Caco-2 (cell line): ENCODE measurements at regions not wholly inside any gene's neighbourhood (a gene's known extent, or its start where the extent isn't known, plus 50 kb on each side); places are given as distances from the start of the nearest gene placed in this dataset.

Experiments used
- BruUV-seq: library from RNA; stranded (reverse); fragments of 400-500 nt; replicated peaks from 2 replicates; lab custom pipeline; 2021; lab: Mats Ljungman, UMichigan
- CTCF ChIA-PET: fragments of 300-600 bp; sonication (Branson Sonifier 250); formaldehyde crosslinking; loops from one replicate; lab custom pipeline; 2022; ENCODE audit warnings: antibody characterized with exemption; lab: Charles Lee
- POLR2A ChIA-PET: fragments of 300-600 bp; sonication (Branson Sonifier 250); formaldehyde crosslinking; loops from one replicate; lab custom pipeline; 2022; ENCODE audit warnings: antibody characterized with exemption; lab: Charles Lee
- DNase-seq, 2 experiments: peaks; one replicate each; pipeline versions ENCODE4 v3.0.0 to v3.0.0-alpha.2; 2020 to 2022
- H3K27me3 ChIP-seq: replicated peaks from 2 replicates; pipeline ENCODE4 v1.6.0; 2011; ENCODE audit warnings: low read length; ENCODE audit not compliant: control insufficient read depth, insufficient read depth
- H3K36me3 ChIP-seq: 2 replicates; pipeline ENCODE4 v1.5.1; 2011; ENCODE audit warnings: low read length; ENCODE audit not compliant: control insufficient read depth, insufficient read depth
- H3K4me1 ChIP-seq: fragments of 250-450 bp; sonication (Bioruptor Pico); 2 replicates; pipeline ENCODE4 v1.5.1; 2020; ENCODE audit warnings: mild to moderate bottlenecking
- H3K4me3 ChIP-seq: 2 replicates; pipeline ENCODE4 v1.5.1; 2011; ENCODE audit warnings: low read depth, mild to moderate bottlenecking, control low read depth, low read length
- H3K9me3 ChIP-seq: fragments of 250-450 bp; sonication (Bioruptor Pico); 2 replicates; pipeline ENCODE4 v1.5.1; 2020; ENCODE audit warnings: mild to moderate bottlenecking, moderate library complexity
- H3K27ac Mint-ChIP-seq: one replicate; pipeline ENCODE4 v1.8.0; 2022; ENCODE audit warnings: mixed read lengths; ENCODE audit not compliant: unreplicated experiment
- H3K27me3 Mint-ChIP-seq: one replicate; pipeline ENCODE4 v1.8.0; 2022; ENCODE audit warnings: mixed read lengths; ENCODE audit not compliant: insufficient read depth, unreplicated experiment
- H3K36me3 Mint-ChIP-seq: one replicate; pipeline ENCODE4 v1.8.0; 2022; ENCODE audit warnings: mild to moderate bottlenecking, mixed read lengths; ENCODE audit not compliant: insufficient read depth, unreplicated experiment
- H3K4me1 Mint-ChIP-seq: one replicate; pipeline ENCODE4 v1.8.0; 2022; ENCODE audit warnings: low read depth, mixed read lengths; ENCODE audit not compliant: unreplicated experiment
- H3K4me3 Mint-ChIP-seq: one replicate; pipeline ENCODE4 v1.8.0; 2022; ENCODE audit warnings: mild to moderate bottlenecking, moderate library complexity, mixed read lengths; ENCODE audit not compliant: unreplicated experiment
- H3K9me3 Mint-ChIP-seq: one replicate; pipeline ENCODE4 v1.8.0; 2022; ENCODE audit warnings: mixed read lengths; ENCODE audit not compliant: unreplicated experiment
- intact Hi-C: fragments of 100-400 bp; cut with micrococcal nuclease; formaldehyde crosslinking; loops from one replicate; pipeline ENCODE4 v1.10.0; 2022; ENCODE audit not compliant: unreplicated experiment
- TF ChIP-seq, protein P1 (sequence below), 2 experiments: fragments of 200-600 bp in 1 of 2; IDR thresholded peaks; 1 replicate in 1 of 2; 2 replicates in 1 of 2; pipeline versions ENCODE4 v1.5.1 to v1.8.0; 2011 to 2022; ENCODE audit warnings: antibody characterized with exemption in 1 of 2, control low read depth in 1 of 2, inconsistent platforms in 1 of 2, low read depth in 1 of 2, low read length in 1 of 2, mild to moderate bottlenecking in 1 of 2, moderate library complexity in 1 of 2; ENCODE audit not compliant: insufficient read depth in 1 of 2, severe bottlenecking in 1 of 2, unreplicated experiment in 1 of 2

DNA sequence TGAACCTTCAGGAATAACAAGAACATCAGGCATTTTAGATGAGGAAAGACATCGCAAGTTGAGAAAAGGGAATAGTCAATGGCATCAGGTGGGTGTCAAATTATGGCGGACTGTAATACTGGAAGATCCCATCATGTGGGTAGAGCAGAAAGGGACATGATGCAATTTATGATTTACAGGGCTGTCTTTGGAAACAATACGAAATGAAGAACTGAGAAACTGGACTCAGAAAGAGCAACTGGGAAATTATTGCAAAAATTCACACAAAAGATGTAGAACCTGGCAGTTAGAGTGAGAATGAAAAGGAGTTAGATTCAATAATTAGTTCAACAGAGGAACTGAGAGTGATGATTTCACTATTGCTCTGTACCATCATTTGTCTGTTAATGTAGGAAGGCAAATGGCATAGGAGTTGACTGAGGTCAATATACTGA lies 1635.0 kb upstream of the ACVR2A start:
- Histone ChIP-seq H3K9me3 (no peaks in the 10 kb centered on the region), H3K4me1 (0 out of 2 replicates have a peak, but pooled peaks cover 3% of the 10 kb centered on the region), H3K27me3 (no peaks in the 10 kb centered on the region), H3K36me3 (no peaks in the 10 kb centered on the region), H3K4me3 (no peak overlapping the region)
- peaks cover 10% of the 10 kb centered on the region for H3K9me3 Mint-ChIP-seq
- H3K4me1 Mint-ChIP-seq = no peaks in the 10 kb centered on the region
- no peak overlapping the region for H3K4me3 Mint-ChIP-seq
- ChIA-PET CTCF (no interaction called here), POLR2A (no interaction called here)
- H3K27ac Mint-ChIP-seq = no peak overlapping the region
- no peak for DNase-seq
- intact Hi-C loops = loop anchor here (5.0 kb wide), 1 partner anchor 63 kb away; no protein-coding TSS in a partner anchor
- TF ChIP-seq, protein P1, sequence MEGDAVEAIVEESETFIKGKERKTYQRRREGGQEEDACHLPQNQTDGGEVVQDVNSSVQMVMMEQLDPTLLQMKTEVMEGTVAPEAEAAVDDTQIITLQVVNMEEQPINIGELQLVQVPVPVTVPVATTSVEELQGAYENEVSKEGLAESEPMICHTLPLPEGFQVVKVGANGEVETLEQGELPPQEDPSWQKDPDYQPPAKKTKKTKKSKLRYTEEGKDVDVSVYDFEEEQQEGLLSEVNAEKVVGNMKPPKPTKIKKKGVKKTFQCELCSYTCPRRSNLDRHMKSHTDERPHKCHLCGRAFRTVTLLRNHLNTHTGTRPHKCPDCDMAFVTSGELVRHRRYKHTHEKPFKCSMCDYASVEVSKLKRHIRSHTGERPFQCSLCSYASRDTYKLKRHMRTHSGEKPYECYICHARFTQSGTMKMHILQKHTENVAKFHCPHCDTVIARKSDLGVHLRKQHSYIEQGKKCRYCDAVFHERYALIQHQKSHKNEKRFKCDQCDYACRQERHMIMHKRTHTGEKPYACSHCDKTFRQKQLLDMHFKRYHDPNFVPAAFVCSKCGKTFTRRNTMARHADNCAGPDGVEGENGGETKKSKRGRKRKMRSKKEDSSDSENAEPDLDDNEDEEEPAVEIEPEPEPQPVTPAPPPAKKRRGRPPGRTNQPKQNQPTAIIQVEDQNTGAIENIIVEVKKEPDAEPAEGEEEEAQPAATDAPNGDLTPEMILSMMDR (IDR thresholded peaks at IDR 0.05; ENCODE audit: insufficient read depth in 1 of 2, low read depth in 1 of 2, low read length in 1 of 2, severe bottlenecking in 1 of 2, unreplicated experiment in 1 of 2) = no peak
- H3K36me3 Mint-ChIP-seq = no peaks in the 10 kb centered on the region
- H3K27me3 Mint-ChIP-seq = no peaks in the 10 kb centered on the region
- BruUV-seq = no TSS peak

DNA sequence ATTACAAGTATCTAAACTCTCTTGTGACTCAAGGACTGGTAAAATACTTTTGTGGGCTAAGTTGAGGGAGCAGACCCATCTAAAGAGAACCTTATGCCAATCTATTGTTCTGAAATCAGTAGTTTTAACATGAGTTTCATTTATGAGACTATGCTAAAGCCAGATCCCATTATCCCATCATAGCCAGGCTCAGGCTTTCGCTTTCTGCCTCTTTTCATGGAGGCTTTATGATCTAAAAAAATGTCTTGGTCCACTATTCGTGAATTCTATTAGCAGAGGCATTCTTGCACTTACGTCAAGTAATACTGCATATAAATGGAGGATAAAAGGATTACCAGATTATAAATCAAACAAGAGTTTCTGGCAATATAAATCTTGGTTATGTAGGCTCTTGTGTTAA lies 1636.9 kb upstream of the ACVR2A start:
- ChIA-PET CTCF (no interaction called here), POLR2A (no interaction called here)
- Mint-ChIP-seq H3K27ac (no peak overlapping the region), H3K27me3 (no peaks in the 10 kb centered on the region), H3K4me3 (no peak overlapping the region), H3K36me3 (no peaks in the 10 kb centered on the region), H3K9me3 (peaks cover 10% of the 10 kb centered on the region), H3K4me1 (no peaks in the 10 kb centered on the region)
- Histone ChIP-seq H3K4me3 (no peak overlapping the region), H3K27me3 (no peaks in the 10 kb centered on the region), H3K4me1 (no peaks in the 10 kb centered on the region), H3K9me3 (no peaks in the 10 kb centered on the region), H3K36me3 (no peaks in the 10 kb centered on the region)
- no peak for DNase-seq
- no TSS peak for BruUV-seq
- TF ChIP-seq, protein P1 (IDR thresholded peaks at IDR 0.05; ENCODE audit: insufficient read depth in 1 of 2, low read depth in 1 of 2, low read length in 1 of 2, severe bottlenecking in 1 of 2, unreplicated experiment in 1 of 2) = no peak
- intact Hi-C loops = no loop called here

DNA sequence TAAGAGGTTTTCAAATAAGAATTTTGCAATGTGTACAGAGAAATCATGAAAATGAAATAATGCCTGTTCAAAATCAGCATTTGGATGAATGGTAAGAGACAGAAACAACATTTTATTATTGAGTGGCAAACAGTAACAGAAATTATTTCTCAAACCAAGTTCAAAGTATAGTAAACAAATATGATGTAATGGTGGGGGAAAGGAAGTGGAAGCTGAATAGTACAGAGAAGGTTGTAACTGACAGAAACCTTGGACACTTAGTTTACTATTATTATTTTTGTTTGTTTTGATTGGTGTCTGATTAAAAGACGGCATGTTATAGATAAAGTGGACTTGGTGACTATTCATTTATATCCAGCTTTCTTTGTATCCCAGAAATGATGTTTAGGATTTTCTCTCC lies 1637.4 kb upstream of the ACVR2A start:
- Mint-ChIP-seq H3K36me3 (no peaks in the 10 kb centered on the region), H3K27ac (no peak overlapping the region), H3K9me3 (peaks cover 10% of the 10 kb centered on the region), H3K27me3 (no peaks in the 10 kb centered on the region), H3K4me3 (no peak overlapping the region), H3K4me1 (no peaks in the 10 kb centered on the region)
- Histone ChIP-seq H3K4me3 (no peak overlapping the region), H3K36me3 (no peaks in the 10 kb centered on the region), H3K27me3 (no peaks in the 10 kb centered on the region), H3K4me1 (no peaks in the 10 kb centered on the region), H3K9me3 (no peaks in the 10 kb centered on the region)
- intact Hi-C loops = no loop called here
- no peak for DNase-seq
- ChIA-PET POLR2A (no interaction called here), CTCF (no interaction called here)
- no TSS peak for BruUV-seq
- TF ChIP-seq, protein P1 (IDR thresholded peaks at IDR 0.05; ENCODE audit: insufficient read depth in 1 of 2, low read depth in 1 of 2, low read length in 1 of 2, severe bottlenecking in 1 of 2, unreplicated experiment in 1 of 2) = no peak
